ENCODE measurements at regions not wholly inside any gene's neighbourhood (a gene's known extent, or its start where the extent isn't known, plus 50 kb on each side); places are given as distances from the start of the nearest gene placed in this dataset.

DNA sequence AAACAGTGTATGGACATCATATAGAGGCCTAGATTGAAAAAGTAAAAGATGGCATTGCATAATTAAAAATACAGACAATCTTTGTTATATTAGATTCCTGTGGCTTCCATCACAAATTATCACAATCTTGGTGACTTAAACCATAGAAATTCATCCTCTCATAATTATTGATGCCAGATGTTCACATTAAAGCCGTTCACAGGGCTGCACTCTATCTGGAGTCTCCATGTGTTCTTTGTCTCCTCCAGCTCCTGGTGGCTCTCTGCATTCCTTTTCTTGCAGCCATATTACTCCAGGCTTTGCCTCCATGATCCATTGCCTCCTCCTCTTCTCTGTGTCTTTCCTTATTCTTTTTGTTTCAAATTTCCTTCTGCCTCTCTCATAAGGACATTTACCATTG, 875.7 kb upstream of the USP15 start:
- H3K9ac ChIP-seq (ENCODE audit: low read length), result no peak overlapping the region
- H3K4me3 ChIP-seq (ENCODE audit: low read length), result no peak overlapping the region
- no peaks in the 10 kb centered on the region for H3K4me1 ChIP-seq (ENCODE audit: control insufficient read depth, insufficient read depth, low read length)
- no peaks in the 10 kb centered on the region for H3K36me3 ChIP-seq (ENCODE audit: control insufficient read depth, insufficient read depth, low read length)
- H3K27ac ChIP-seq (ENCODE audit: low read depth, low read length), result no peak overlapping the region
- no peaks in the 10 kb centered on the region for H3K27me3 ChIP-seq (ENCODE audit: control insufficient read depth, insufficient read depth, low read length)

DNA sequence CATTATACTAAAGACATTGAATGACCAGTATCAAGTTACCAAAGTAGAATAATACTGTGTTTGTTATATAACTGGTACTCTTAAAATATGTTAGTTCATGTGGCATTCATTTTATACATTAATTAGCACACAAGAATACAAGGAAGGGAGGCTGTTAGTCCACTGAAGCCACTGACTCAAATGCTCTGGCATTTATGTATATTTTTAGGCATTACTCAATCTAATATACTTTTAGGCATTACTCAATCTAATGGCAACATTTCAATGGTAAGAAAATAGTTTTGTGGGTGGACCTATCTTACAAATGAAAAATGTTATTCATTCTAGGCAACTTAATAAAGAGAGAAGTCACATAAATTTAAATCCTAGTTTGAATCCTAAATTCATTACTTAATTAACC, 874.4 kb upstream of the USP15 start:
- Histone ChIP-seq H3K4me3 (ENCODE audit: low read length) (no peak overlapping the region), H3K4me1 (ENCODE audit: control insufficient read depth, insufficient read depth, low read length) (no peaks in the 10 kb centered on the region), H3K27me3 (ENCODE audit: control insufficient read depth, insufficient read depth, low read length) (no peaks in the 10 kb centered on the region), H3K27ac (ENCODE audit: low read depth, low read length) (no peak overlapping the region), H3K9ac (ENCODE audit: low read length) (no peak overlapping the region), H3K36me3 (ENCODE audit: control insufficient read depth, insufficient read depth, low read length) (no peaks in the 10 kb centered on the region)

DNA sequence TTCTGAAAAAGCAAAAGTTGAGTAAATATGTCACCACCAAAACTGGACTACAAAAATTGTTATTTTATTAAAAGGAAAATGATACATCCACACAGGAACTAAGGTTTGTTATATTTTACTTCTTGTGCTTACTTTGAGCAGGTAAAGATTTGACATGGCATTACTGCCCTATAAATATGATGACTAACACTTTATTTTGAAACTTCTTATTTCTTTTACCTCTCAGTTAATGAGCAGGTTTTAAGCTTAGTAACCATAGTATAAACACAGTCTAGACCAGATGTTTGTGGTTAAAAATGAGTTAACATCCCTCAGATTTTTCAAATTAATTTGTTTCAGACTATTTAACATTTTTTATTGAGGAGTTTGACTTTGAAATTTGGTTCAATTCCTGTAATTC, 862.5 kb upstream of the USP15 start:
- Histone ChIP-seq H3K27me3 (ENCODE audit: control insufficient read depth, insufficient read depth, low read length) (no peaks in the 10 kb centered on the region), H3K9ac (ENCODE audit: low read length) (no peak overlapping the region), H3K4me3 (ENCODE audit: low read length) (no peak overlapping the region), H3K36me3 (ENCODE audit: control insufficient read depth, insufficient read depth, low read length) (no peaks in the 10 kb centered on the region), H3K4me1 (ENCODE audit: control insufficient read depth, insufficient read depth, low read length) (no peaks in the 10 kb centered on the region), H3K27ac (ENCODE audit: low read depth, low read length) (no peak overlapping the region)

DNA sequence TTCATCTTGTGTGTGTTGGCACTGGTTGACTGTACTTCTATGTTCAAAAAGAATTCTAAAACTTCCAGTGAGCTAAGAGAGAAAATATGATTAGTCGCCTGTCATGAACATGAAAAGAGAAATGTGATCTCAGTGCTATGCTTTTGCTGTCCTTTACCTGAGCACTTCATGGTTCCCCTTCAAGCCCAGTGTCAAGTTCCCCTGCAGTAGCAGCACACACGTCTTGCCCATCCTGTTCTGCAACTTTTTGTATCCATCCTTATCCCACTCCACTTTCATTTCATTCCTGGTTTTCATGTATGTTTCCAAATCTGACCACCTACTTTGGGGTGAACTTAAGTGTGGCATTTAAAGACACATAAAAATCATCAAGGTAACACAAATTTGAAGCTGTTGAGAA, 848.0 kb upstream of the USP15 start:
- Histone ChIP-seq H3K36me3 (ENCODE audit: control insufficient read depth, insufficient read depth, low read length) (no peaks in the 10 kb centered on the region), H3K9ac (ENCODE audit: low read length) (no peak overlapping the region), H3K4me3 (ENCODE audit: low read length) (no peak overlapping the region), H3K27me3 (ENCODE audit: control insufficient read depth, insufficient read depth, low read length) (no peaks in the 10 kb centered on the region), H3K27ac (ENCODE audit: low read depth, low read length) (no peak overlapping the region), H3K4me1 (ENCODE audit: control insufficient read depth, insufficient read depth, low read length) (no peaks in the 10 kb centered on the region)

DNA sequence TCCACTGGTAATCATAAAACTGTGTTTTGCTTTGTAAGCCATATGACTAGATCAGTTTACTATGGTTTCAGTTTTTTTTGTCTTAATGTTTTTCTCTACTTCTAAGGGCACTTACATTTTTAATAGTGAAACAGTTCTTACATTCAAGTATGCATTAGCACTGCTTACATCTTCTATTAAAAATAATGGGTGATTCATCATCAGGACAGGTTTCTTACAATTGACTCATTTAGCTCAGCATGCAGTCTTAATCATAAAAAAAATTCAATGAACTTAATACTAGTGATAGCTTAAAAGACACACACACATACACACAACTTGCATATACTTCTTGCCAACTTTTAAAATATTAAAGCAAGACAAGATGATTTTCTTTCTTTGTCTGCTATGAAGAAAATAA, 845.7 kb upstream of the USP15 start:
- H3K27me3 ChIP-seq (ENCODE audit: control insufficient read depth, insufficient read depth, low read length), result no peaks in the 10 kb centered on the region
- H3K9ac ChIP-seq (ENCODE audit: low read length), result no peak overlapping the region
- no peak overlapping the region for H3K27ac ChIP-seq (ENCODE audit: low read depth, low read length)
- no peak overlapping the region for H3K4me3 ChIP-seq (ENCODE audit: low read length)
- no peaks in the 10 kb centered on the region for H3K4me1 ChIP-seq (ENCODE audit: control insufficient read depth, insufficient read depth, low read length)
- no peaks in the 10 kb centered on the region for H3K36me3 ChIP-seq (ENCODE audit: control insufficient read depth, insufficient read depth, low read length)

DNA sequence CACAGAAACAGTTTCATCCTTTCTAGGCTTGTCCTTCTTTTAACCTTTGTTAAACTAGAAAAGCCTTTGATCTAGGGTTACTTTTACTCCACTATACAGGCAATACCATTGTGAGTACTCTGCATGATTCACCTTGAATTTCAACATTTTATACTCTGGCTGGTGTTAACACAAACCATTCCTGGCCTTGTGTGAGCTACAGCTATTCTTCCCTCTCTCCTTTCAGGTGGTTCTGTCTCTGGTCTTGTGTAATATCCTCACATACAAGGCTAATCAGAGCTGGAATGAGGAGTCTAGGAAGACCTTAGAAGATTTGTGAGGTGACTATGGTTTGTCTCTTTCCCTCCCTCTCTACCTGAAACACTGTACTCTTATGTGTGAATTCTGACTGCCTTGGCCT, 837.4 kb upstream of the USP15 start:
- Histone ChIP-seq H3K9ac (ENCODE audit: low read length) (no peak overlapping the region), H3K36me3 (ENCODE audit: control insufficient read depth, insufficient read depth, low read length) (no peaks in the 10 kb centered on the region), H3K27ac (ENCODE audit: low read depth, low read length) (no peak overlapping the region), H3K4me1 (ENCODE audit: control insufficient read depth, insufficient read depth, low read length) (no peaks in the 10 kb centered on the region), H3K4me3 (ENCODE audit: low read length) (no peak overlapping the region), H3K27me3 (ENCODE audit: control insufficient read depth, insufficient read depth, low read length) (no peaks in the 10 kb centered on the region)

DNA sequence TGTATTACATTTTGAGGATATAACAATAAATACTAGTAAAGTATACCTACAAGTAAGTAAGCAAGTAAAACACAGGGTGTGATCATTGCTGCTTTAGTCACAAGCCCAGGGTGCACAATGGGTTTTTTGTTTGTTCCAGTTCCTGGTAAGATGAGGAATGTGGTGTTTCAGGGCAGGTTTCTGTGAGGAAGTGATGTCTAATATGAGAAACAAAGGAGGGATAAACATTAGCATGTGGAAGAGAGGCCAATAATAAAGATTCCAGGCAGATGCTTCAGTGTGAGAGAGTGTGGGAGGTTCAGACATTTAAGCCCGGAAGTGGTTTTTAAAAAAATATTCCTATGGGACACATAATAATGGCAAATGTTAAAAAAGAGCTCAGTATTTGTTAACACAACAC, 808.1 kb upstream of the USP15 start:
- Histone ChIP-seq H3K9ac (ENCODE audit: low read length) (no peak overlapping the region), H3K27me3 (ENCODE audit: control insufficient read depth, insufficient read depth, low read length) (no peaks in the 10 kb centered on the region), H3K36me3 (ENCODE audit: control insufficient read depth, insufficient read depth, low read length) (no peaks in the 10 kb centered on the region), H3K27ac (ENCODE audit: low read depth, low read length) (no peak overlapping the region), H3K4me1 (ENCODE audit: control insufficient read depth, insufficient read depth, low read length) (no peaks in the 10 kb centered on the region), H3K4me3 (ENCODE audit: low read length) (no peak overlapping the region)

DNA sequence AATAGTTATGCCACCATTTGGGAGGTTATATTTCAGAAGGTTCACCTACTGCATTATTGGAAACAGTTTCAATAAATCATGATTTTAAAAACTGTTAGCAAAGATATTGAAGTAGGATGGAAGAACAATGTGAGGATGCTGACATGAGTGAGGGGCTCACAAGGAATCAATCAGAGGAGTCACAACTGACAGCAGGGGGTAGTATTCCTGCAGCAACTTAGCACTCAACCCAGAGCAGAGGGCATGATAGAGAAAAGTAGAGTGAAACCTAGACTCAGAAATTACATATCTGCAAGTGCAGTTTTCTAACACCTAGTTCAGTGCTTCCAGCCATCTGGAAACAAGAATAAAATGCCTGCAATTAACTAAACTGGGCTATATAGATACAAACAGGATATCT, 772.5 kb upstream of the USP15 start:
- Histone ChIP-seq H3K27ac (ENCODE audit: low read depth, low read length) (no peak overlapping the region), H3K36me3 (ENCODE audit: control insufficient read depth, insufficient read depth, low read length) (no peaks in the 10 kb centered on the region), H3K9ac (ENCODE audit: low read length) (no peak overlapping the region), H3K4me3 (ENCODE audit: low read length) (no peak overlapping the region), H3K27me3 (ENCODE audit: control insufficient read depth, insufficient read depth, low read length) (no peaks in the 10 kb centered on the region), H3K4me1 (ENCODE audit: control insufficient read depth, insufficient read depth, low read length) (no peaks in the 10 kb centered on the region)

DNA sequence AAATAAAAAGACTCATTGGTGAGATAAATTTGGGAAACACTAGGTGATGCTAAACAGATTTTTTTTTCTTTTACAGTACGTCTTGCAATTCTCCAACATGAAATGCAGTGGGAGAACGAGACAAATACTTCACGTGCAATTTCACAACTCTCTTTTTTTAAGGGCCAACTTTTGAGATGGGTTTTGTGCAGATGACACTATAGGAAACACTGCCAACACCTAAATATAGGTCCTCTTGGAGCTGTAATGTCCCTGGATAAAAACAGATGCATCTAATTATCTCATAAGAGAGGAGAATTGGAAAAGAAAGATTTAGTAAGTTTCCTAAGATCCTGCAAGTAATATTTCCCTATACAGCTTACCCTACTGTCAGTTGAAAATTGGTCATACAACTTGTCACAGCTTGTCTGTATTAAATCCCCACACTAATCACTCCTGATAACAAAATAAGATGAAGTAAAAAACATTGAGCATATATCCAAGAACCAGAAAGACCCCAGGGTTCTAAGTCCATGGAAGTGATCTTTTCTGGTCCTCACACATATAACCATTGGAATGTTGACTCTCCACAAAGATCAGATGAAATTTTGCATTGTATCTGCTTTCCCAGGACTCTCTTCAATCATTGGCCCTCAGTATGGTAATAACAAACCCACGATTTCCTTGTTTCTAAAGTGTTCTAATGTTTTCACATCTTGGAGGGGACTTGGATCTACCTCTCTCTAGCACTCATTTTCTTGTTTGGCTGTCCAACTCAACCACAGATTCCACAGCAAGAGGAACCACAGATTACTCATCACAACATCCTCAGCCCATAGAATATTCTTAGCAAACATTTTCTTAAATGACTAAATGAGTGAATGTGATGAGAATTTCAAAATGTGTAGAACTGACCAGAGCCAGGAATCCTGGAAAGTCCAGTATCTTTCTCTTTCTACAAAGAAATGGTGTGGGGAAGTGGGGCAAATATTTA, 769.4 kb upstream of the USP15 start:
- no peak overlapping the region for H3K27ac ChIP-seq (ENCODE audit: low read depth, low read length)
- no peaks in the 10 kb centered on the region for H3K27me3 ChIP-seq (ENCODE audit: control insufficient read depth, insufficient read depth, low read length)
- no peak overlapping the region for H3K9ac ChIP-seq (ENCODE audit: low read length)

DNA sequence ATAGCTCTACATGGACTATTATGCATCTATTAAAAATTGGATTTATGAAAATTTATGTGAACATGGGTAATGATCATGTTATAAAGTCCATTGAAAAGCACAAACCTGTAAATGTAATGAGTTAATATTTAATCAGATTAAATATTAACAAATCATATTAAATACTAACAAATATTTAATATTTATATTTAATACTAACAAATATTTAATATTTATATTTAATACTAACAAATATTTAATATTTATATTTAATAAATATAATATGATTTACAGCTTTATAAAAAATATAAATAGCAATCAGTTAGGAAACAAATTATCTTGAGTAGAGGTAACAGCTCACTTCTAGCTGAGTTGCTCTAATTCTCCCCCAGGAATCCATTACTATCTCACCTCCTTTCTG, 758.0 kb upstream of the USP15 start:
- no peak overlapping the region for H3K9ac ChIP-seq (ENCODE audit: low read length)
- H3K4me1 ChIP-seq (ENCODE audit: control insufficient read depth, insufficient read depth, low read length), result no peaks in the 10 kb centered on the region
- H3K36me3 ChIP-seq (ENCODE audit: control insufficient read depth, insufficient read depth, low read length), result no peaks in the 10 kb centered on the region
- H3K4me3 ChIP-seq (ENCODE audit: low read length), result no peak overlapping the region
- no peaks in the 10 kb centered on the region for H3K27me3 ChIP-seq (ENCODE audit: control insufficient read depth, insufficient read depth, low read length)
- H3K27ac ChIP-seq (ENCODE audit: low read depth, low read length), result no peak overlapping the region

More for the DNA sequence above, 769.4 kb upstream of the USP15 start:
- no peak overlapping the region for H3K4me3 ChIP-seq (ENCODE audit: low read length)
- H3K4me1 ChIP-seq (ENCODE audit: control insufficient read depth, insufficient read depth, low read length), result no peaks in the 10 kb centered on the region
- H3K36me3 ChIP-seq (ENCODE audit: control insufficient read depth, insufficient read depth, low read length), result no peaks in the 10 kb centered on the region

DNA sequence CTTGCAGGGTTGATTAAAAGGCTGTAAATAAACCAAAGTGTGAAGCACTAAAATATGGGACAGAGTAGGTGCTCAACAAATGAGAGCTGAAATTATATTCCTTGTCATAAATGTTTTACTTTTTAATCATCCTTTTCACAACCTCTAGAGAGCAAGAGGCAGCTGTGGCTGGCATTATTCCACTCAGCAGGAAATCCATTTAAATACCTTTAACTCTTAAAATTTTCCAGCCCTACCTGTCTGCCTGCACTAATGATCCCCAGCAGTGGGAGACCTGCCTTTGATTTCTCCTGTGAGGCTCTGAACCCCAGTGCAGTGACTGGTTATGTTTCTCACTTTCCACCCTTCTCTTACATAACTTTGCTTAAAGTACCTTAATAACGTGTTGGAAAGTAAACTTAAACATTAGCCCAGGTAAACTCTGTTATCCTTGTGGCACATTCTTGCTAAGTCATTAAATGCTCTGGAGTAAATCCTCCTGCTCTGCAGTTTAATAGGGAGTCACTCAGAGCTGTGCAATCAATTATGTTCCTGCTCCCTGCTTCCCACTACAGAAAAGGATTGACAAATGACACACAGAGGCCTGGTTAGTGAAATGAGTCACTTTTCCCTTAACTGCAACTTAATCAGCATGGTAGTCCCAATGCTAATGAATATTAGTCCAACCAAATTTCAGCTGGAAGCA, 755.7 kb upstream of the USP15 start:
- H3K9ac ChIP-seq (ENCODE audit: low read length), result no peak overlapping the region
- no peaks in the 10 kb centered on the region for H3K36me3 ChIP-seq (ENCODE audit: control insufficient read depth, insufficient read depth, low read length)
- H3K27me3 ChIP-seq (ENCODE audit: control insufficient read depth, insufficient read depth, low read length), result no peaks in the 10 kb centered on the region
- H3K4me1 ChIP-seq (ENCODE audit: control insufficient read depth, insufficient read depth, low read length), result no peaks in the 10 kb centered on the region
- H3K4me3 ChIP-seq (ENCODE audit: low read length), result no peak overlapping the region
- no peak overlapping the region for H3K27ac ChIP-seq (ENCODE audit: low read depth, low read length)

DNA sequence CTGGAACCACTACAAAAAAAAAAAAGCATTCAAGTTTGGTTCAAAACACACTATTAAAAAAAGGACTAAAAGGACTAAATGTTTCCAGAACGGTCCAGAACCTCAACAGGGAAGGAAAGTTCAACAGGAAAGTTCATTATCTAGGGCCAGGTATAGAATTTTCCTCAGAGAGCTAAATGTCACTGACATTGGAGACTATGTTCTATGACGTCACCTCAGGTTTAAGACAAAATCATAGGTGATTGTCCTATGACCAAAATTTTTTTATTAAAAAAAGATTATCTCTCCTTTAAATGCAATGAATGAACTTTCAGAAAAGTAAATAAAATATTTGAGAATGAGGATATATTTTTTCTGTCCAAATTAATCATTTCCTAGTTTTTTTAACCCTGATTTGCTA, 746.7 kb upstream of the USP15 start:
- Histone ChIP-seq H3K9ac (ENCODE audit: low read length) (no peak overlapping the region), H3K27ac (ENCODE audit: low read depth, low read length) (no peak overlapping the region), H3K36me3 (ENCODE audit: control insufficient read depth, insufficient read depth, low read length) (no peaks in the 10 kb centered on the region), H3K4me3 (ENCODE audit: low read length) (no peak overlapping the region), H3K27me3 (ENCODE audit: control insufficient read depth, insufficient read depth, low read length) (no peaks in the 10 kb centered on the region), H3K4me1 (ENCODE audit: control insufficient read depth, insufficient read depth, low read length) (no peaks in the 10 kb centered on the region)

DNA sequence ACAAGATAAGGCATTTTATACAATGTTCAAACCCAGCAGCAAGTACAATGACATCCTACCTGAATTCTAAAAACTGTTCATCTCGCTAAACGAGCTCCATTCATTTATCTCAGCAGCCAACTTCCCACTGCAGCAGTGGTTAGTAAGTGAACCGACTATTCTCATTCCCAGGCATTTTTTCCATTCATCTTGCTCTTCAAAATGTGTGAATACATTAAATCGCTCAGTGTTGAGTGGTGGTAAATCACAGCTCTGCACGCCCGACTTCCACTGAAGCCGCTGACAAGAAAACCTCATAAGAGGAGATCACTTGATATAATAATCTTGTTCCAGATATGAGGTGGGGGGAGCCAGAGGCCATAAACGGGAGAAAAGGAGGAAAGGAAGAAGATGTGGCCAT, 746.2 kb upstream of the USP15 start:
- Histone ChIP-seq H3K4me1 (ENCODE audit: control insufficient read depth, insufficient read depth, low read length) (no peaks in the 10 kb centered on the region), H3K4me3 (ENCODE audit: low read length) (no peak overlapping the region), H3K9ac (ENCODE audit: low read length) (no peak overlapping the region), H3K36me3 (ENCODE audit: control insufficient read depth, insufficient read depth, low read length) (no peaks in the 10 kb centered on the region), H3K27ac (ENCODE audit: low read depth, low read length) (no peak overlapping the region), H3K27me3 (ENCODE audit: control insufficient read depth, insufficient read depth, low read length) (no peaks in the 10 kb centered on the region)
